PC-3 (cell line): ENCODE measurements at regions not wholly inside any gene's neighbourhood (a gene's known extent, or its start where the extent isn't known, plus 50 kb on each side); places are given as distances from the start of the nearest gene placed in this dataset.
"Not testable (repeated sequence)": the region's sequence is repeated elsewhere in the genome, so short reads cannot be mapped to it uniquely, and the experiment has no call there.

Experiments used
- ATAC-seq: fragments of 200-7000 bp; cut with Tn5 transposase; 2 replicates; pipeline ENCODE4 v1.9.1; 2020; ENCODE audit warnings: mild to moderate bottlenecking, moderate library complexity
- BruUV-seq: library from RNA; stranded (reverse); fragments of 400-500 nt; replicated peaks from 2 replicates; lab custom pipeline; 2021; lab: Mats Ljungman, UMichigan
- CTCF ChIA-PET: fragments of 300-600 bp; sonication (Branson Sonifier 250); formaldehyde crosslinking; loops from one replicate; lab custom pipeline; 2022; ENCODE audit warnings: antibody characterized with exemption; lab: Charles Lee
- POLR2A ChIA-PET: fragments of 300-600 bp; sonication (Branson Sonifier 250); formaldehyde crosslinking; loops from one replicate; lab custom pipeline; 2022; ENCODE audit warnings: antibody characterized with exemption; ENCODE audit not compliant: unreplicated experiment; lab: Charles Lee
- DNase-seq: peaks from one replicate; pipeline ENCODE4 v3.0.0-alpha.2; 2015
- H2AFZ ChIP-seq: fragments of 300-600 bp; sonication (generic); 2 replicates; pipeline ENCODE4 v1.6.0; 2016; ENCODE audit warnings: antibody characterized with exemption, low read length
- H3F3A ChIP-seq: fragments of 300-600 bp; sonication (generic); one replicate; pipeline ENCODE4 v1.6.0; 2017; ENCODE audit warnings: antibody characterized with exemption, low read length, control low read depth, mild to moderate bottlenecking; ENCODE audit not compliant: unreplicated experiment
- H3K27ac ChIP-seq: fragments of 300-600 bp; sonication (generic); 2 replicates; pipeline ENCODE4 v1.5.1; 2016; ENCODE audit warnings: mild to moderate bottlenecking, low read length
- H3K27me3 ChIP-seq: fragments of 300-600 bp; sonication (generic); 2 replicates; pipeline ENCODE4 v1.6.1; 2016; ENCODE audit warnings: low read length, mixed read lengths
- H3K36me3 ChIP-seq: fragments of 300-600 bp; sonication (generic); 2 replicates; pipeline ENCODE4 v1.6.1; 2016; ENCODE audit warnings: low read depth, mixed run types, low read length, mixed read lengths
- H3K4me1 ChIP-seq: fragments of 300-600 bp; sonication (generic); 2 replicates; pipeline ENCODE4 v1.5.1; 2016; ENCODE audit warnings: low read length; ENCODE audit not compliant: insufficient read depth
- H3K4me2 ChIP-seq: fragments of 300-600 bp; sonication (generic); 2 replicates; pipeline ENCODE4 v1.6.0; 2016; ENCODE audit warnings: low read length
- H3K4me3 ChIP-seq: fragments of 300-600 bp; sonication (generic); 2 replicates; pipeline ENCODE4 v1.5.1; 2016; ENCODE audit warnings: mild to moderate bottlenecking, low read length, mixed read lengths
- H3K79me2 ChIP-seq: fragments of 300-600 bp; sonication (generic); 2 replicates; pipeline ENCODE4 v1.6.1; 2017; ENCODE audit warnings: low read length, mixed read lengths
- H3K9ac ChIP-seq: fragments of 300-600 bp; sonication (generic); 2 replicates; pipeline ENCODE4 v1.6.0; 2016; ENCODE audit warnings: mild to moderate bottlenecking, low read length
- H3K9me2 ChIP-seq: fragments of 300-600 bp; sonication (generic); replicated peaks from 2 replicates; pipeline ENCODE4 v1.6.1; 2016; ENCODE audit warnings: mixed run types, low read length, mixed read lengths
- H3K9me3 ChIP-seq: fragments of 300-600 bp; sonication (generic); 2 replicates; pipeline ENCODE4 v1.6.1; 2016; ENCODE audit warnings: low read length, mixed read lengths
- H4K20me1 ChIP-seq: fragments of 300-600 bp; sonication (generic); 2 replicates; pipeline ENCODE4 v1.6.1; 2016; ENCODE audit warnings: low read length, mixed read lengths
- CTCF ChIP-seq: fragments of 300-600 bp; sonication (generic); conservative IDR thresholded peaks from 2 replicates; pipeline ENCODE4 v1.5.1; 2017; ENCODE audit warnings: antibody characterized with exemption, low read depth, mild to moderate bottlenecking, low read length
- EZH2 ChIP-seq: fragments of 300-600 bp; sonication (generic); IDR thresholded peaks from one replicate; pipeline ENCODE4 v1.6.1; 2017; ENCODE audit warnings: antibody characterized with exemption, mild to moderate bottlenecking, low read length; ENCODE audit not compliant: unreplicated experiment
- EZH2phosphoT487 ChIP-seq: fragments of 300-600 bp; sonication (generic); IDR thresholded peaks from 2 replicates; pipeline ENCODE4 v1.6.1; 2018; ENCODE audit warnings: mild to moderate bottlenecking, antibody characterized with exemption, low read length, borderline replicate concordance
- intact Hi-C: fragments of 100-400 bp; cut with micrococcal nuclease; formaldehyde crosslinking; loops from 2 replicates; pipeline ENCODE4 v1.9.0; 2023

GRCh38 chr7:16266877-16267276 lies 154.5 kb downstream of the CRPPA start:
- H3K9me3 ChIP-seq, result no peaks in the 10 kb centered on the region
- H3K27me3 ChIP-seq, result no peaks in the 10 kb centered on the region
- BruUV-seq, result no TSS peak
- CTCF ChIA-PET, result no interaction called here
- no peaks in the 10 kb centered on the region for H3K79me2 ChIP-seq
- DNase-seq (no peak), ATAC-seq (no peak)
- H3K4me3 ChIP-seq, result no peak overlapping the region
- TF ChIP-seq EZH2 (no peak), EZH2phosphoT487 (no peak), CTCF (no peak)
- H4K20me1 ChIP-seq, result no peaks in the 10 kb centered on the region
- no peaks in the 10 kb centered on the region for H3F3A ChIP-seq
- no peaks in the 10 kb centered on the region for H3K9me2 ChIP-seq
- H3K9ac ChIP-seq, result no peak overlapping the region
- H3K36me3 ChIP-seq, result no peaks in the 10 kb centered on the region
- no peak overlapping the region for H3K4me2 ChIP-seq
- H3K27ac ChIP-seq, result no peak overlapping the region
- POLR2A ChIA-PET, result interaction anchor here (0.5 kb wide), 1 partner anchor 21 kb away, joined by 4 read pairs; no protein-coding TSS in a partner anchor
- intact Hi-C loops, result no loop called here
- no peak overlapping the region for H2AFZ ChIP-seq
- H3K4me1 ChIP-seq, result peaks cover 15% of the 10 kb centered on the region

GRCh38 chr7:16266470-16266869 lies 154.9 kb downstream of the CRPPA start:
- CTCF ChIA-PET, ATAC-seq: not testable (repeated sequence)

GRCh38 chr7:16265863-16266458 lies 155.4 kb downstream of the CRPPA start:
- BruUV-seq, result no TSS peak
- intact Hi-C loops, result no loop called here
- ATAC-seq, result no peak

More at GRCh38 chr7:16266470-16266869, 154.9 kb downstream of the CRPPA start:
- H3K9me3 ChIP-seq, H3K27ac ChIP-seq, H3F3A ChIP-seq, H3K4me2 ChIP-seq, H3K9ac ChIP-seq, H4K20me1 ChIP-seq, H3K36me3 ChIP-seq, H3K27me3 ChIP-seq, H3K9me2 ChIP-seq, H3K4me3 ChIP-seq, intact Hi-C loops, DNase-seq, POLR2A ChIA-PET, H2AFZ ChIP-seq, BruUV-seq, H3K79me2 ChIP-seq: not testable (repeated sequence)
- H3K4me1 ChIP-seq, result peaks cover 15% of the 10 kb centered on the region

More at GRCh38 chr7:16265863-16266458, 155.4 kb downstream of the CRPPA start:
- H3K27ac ChIP-seq, result no peak overlapping the region
- no peaks in the 10 kb centered on the region for H3K9me2 ChIP-seq
- H3K4me3 ChIP-seq, result no peak overlapping the region
- H4K20me1 ChIP-seq, result no peaks in the 10 kb centered on the region
- no peaks in the 10 kb centered on the region for H3K79me2 ChIP-seq
- no peaks in the 10 kb centered on the region for H3K9me3 ChIP-seq
- peaks cover 15% of the 10 kb centered on the region for H3K4me1 ChIP-seq
- no peak for TF ChIP-seq EZH2phosphoT487
- TF ChIP-seq EZH2, result no peak
- no peak for TF ChIP-seq CTCF
- H3K27me3 ChIP-seq, result no peaks in the 10 kb centered on the region
- H3K4me2 ChIP-seq, result no peak overlapping the region
- POLR2A ChIA-PET, result no interaction called here
- H2AFZ ChIP-seq, result no peak overlapping the region
- no peak for DNase-seq
- no peaks in the 10 kb centered on the region for H3F3A ChIP-seq
- H3K9ac ChIP-seq, result no peak overlapping the region
- CTCF ChIA-PET, result no interaction called here
- H3K36me3 ChIP-seq, result no peaks in the 10 kb centered on the region
